NCI-H69 (cell line): ENCODE measurements at regions not wholly inside any gene's neighbourhood (a gene's known extent, or its start where the extent isn't known, plus 50 kb on each side); places are given as distances from the start of the nearest gene placed in this dataset.

Experiments used
- DNase-seq: peaks from one replicate; lab custom pipeline; 2025; lab: John Stamatoyannopoulos, UW

DNA sequence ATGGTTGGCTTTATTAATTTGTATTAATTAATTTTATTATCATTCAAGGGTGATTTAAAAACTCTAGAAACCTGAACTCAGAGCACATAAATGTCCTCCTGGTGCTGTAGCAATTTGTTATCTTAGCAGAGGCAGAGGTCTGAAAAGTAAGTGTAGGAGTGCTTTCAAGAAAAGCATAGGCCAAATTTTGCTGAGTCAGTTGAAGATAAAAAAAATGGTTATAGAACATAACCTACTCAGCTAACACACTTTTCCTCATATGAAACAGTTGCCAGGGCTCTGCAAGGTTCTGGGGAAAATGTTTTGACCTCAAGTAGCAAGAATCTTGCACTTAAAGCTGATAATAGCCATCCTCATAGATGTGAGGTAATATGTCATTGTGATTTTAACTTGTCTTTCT is 53.5 kb upstream of the CHODL start:
- no peak for DNase-seq

DNA sequence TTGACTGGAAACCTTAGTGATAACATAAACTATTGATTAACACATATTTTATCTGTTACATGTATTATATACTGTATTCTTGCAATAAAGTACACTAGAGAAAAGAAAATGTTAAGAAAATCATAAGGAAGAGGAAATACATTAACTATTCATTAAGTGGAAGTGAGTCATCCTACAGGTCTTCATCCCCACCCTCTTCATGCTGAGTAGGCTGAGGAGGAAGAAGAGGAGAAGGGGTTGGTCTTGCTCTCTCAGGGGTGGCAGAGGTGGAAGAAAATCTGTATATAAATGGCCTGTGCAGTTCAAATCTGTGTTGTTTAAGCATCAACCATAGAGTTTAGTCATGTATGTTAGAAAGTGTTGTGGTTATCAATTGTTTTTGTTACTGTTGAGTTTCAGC is 66.1 kb upstream of the CHODL start:
- DNase-seq: no peak

DNA sequence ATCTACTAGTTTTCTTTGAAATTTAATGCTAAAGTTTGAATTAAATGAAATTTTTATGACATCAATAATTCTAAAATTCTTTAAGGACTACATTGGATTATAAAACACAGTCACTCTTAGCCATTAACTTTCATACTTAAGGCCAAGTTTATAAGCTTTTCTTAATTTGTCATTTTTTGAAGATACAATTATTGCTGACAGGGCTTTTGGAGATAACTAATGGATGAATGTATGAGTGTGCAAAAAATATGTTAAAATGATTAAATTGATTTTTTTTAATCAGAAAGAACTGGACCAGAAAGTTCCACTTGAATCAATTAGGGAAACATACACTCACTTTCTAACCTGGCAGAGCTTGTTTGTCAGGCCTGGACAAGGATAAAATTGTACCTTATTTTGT is 70.3 kb upstream of the CHODL start:
- no peak for DNase-seq

GRCh38 chr21:18170829-18171228 is 73.8 kb upstream of the CHODL start:
- no peak for DNase-seq

- no peak for DNase-seq
Measured at GRCh38 chr21:18170221-18170620, 74.4 kb upstream of the CHODL start.

- DNase-seq: no peak
Measured at GRCh38 chr21:18168108-18168507, 76.5 kb upstream of the CHODL start.

DNA sequence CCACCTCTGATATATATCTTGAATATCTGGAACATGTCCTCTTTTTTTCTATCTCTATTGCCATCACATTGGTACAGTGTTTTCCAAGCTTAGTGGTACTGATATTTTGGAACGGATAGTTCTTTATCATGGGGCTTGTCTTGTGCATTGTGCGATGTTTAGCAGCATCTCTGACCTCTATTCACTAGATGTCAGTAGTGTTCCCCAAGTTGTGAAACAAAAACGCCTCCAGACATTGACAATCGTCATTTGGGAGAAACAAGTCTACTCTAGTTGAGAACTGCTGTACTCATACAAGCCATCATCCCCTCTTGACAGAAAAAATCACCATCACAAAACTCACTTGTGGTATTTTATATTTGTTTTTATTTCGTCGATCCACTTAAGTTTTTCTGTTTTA is 79.7 kb upstream of the CHODL start:
- DNase-seq: peak; percentile 23

- no peak for DNase-seq
Measured at GRCh38 chr21:18164483-18164882, 80.2 kb upstream of the CHODL start.

- DNase-seq: peak; percentile 72
Measured at GRCh38 chr21:18163956-18164355, 80.7 kb upstream of the CHODL start.

DNA sequence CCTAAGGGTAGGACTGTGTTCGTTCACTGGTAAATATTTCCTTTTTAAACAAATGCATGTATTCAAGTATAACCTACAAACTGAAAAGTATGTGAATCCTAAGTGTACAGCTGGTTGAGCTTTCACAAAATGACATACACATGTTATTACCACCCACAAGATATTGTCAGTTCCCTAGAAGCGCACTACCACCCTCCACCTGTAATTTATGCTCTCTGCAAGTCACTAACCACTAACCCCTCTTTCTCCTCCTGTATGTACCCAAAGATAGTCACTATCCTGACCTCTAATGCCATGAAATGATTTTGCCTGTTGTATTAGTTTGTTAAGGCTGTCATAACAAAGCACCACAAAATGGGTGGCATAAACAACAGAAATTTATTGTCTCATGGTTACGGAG is 82.8 kb upstream of the CHODL start:
- peak; percentile 18 for DNase-seq

DNA sequence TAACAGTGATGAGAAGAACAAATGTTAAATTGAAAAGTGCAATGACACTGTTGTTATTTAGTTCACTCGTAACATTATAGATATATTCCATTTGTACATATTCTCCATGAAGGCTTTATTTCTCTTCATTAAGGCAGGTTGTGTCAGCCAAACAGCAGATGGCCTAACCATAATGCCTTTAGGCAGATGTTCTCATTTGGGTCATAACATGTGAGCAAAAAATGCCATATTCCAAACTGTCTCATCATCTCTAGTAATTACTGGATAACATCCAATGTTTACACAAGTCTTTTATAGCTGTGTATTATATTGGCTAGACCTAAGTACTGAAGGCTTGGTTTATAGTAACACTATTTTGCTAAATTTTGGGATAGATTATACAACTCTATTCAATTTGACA is 87.2 kb upstream of the CHODL start:
- DNase-seq: peak; percentile 97

- no peak for DNase-seq
Measured at GRCh38 chr21:18155508-18156193, 89.0 kb upstream of the CHODL start.

- DNase-seq: peak; percentile 38
Measured at GRCh38 chr21:18153063-18153462, 91.6 kb upstream of the CHODL start.

GRCh38 chr21:18152371-18152770 is 92.3 kb upstream of the CHODL start:
- no peak for DNase-seq

- no peak for DNase-seq
Measured at GRCh38 chr21:18151046-18151445, 93.6 kb upstream of the CHODL start.

GRCh38 chr21:18148401-18148800 is 96.2 kb upstream of the CHODL start:
- no peak for DNase-seq

GRCh38 chr21:18147678-18148077 is 97.0 kb upstream of the CHODL start:
- DNase-seq: peak; percentile 52

DNA sequence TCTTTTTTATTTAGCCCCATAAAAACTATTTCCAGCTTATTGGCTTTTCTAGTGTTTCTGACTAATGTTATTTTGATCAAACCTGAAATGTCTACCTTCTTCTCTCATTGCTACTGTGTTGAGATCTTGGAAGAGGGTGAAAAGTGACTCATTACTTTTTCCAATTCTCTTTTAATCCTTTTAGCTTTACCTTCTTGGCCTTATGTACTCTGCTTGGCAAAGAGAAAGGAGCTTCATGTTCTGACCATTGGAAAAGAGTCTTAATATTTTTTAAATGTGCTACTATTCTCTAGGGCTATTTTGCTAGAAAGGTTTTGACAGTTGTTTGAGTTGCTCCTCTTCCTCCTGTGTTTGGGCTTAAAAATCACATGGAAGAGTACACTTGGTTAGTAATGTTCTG is 97.8 kb upstream of the CHODL start:
- DNase-seq: no peak

DNA sequence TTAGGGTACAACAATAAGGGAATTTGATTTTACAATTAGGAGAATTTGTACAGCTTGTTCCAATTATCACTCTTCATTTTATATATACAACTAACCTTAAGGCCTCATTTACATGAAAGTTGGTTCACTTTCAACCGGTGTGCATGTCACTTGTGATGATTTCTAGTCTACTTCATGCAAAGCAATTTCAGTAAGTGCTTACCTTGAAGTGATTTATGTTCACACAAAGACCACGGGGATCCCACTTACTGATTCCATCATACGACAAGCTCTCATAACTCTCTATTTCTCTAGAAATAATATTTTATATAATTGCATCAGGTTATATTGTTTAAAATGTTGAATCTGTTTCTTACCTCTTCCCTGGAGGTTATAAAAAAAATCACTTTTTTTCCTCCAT is 100.3 kb upstream of the CHODL start:
- DNase-seq: no peak

DNA sequence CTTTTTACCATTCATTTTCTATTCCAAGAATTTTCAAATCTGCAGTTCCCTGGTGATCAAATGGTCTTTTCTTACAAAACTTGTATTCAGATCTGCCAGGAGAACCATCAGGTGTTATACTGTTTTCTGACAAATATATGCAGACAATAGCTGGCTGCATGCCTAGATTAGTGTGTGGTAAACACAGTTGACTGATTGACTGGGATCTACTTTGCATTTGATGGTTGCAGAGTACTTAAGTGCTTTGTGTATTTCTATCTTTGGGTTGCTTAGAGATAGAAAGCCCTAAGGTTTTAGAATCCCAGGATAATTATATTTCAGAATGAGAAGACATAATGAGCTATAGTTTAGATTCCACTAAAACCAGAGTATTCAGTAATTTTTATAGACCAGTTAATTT is 102.0 kb upstream of the CHODL start:
- DNase-seq: peak; percentile 81

DNA sequence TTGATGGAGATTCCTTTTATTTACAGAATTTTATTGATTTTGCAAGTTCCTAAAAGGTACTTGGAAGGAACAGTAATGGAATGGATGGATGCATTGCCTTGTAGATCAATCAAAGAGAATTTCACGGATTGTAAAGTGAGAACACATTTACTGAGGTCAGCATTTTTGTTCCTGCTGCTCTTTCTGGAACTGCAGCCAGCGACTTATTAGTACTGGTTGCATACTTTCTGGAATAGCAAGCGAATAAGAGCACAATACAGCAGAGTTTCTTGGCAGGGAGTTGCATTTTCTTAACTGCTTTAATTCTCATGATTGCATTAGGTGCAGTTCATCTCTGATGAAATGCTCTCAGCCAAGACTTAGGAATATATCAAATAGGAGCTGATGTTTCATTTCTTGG is 106.1 kb upstream of the CHODL start:
- no peak for DNase-seq

DNA sequence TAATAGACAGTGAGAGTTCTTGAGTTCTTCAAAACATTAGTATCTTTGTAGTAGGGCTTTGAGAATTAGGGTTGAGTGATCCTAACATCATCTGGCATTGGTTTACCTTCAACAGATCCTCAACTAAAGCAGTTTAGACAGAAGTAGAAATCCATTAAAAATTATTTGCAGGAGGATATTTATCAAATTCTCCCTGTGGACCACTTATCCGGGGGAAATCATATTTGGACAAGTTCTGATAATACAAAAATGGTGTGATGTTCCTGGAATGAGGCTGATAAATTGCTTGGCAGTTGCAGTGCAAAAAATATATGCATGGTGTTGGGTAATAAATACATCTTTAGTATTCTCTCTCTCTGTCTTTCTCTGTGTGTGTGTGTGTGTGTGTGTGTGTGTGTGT is 115.1 kb upstream of the CHODL start:
- no peak for DNase-seq

GRCh38 chr21:18118566-18118965 is 126.1 kb upstream of the CHODL start:
- peak; percentile 56 for DNase-seq

- DNase-seq: peak; percentile 84
Measured at GRCh38 chr21:18117176-18117575, 127.5 kb upstream of the CHODL start.

- peak; percentile 19 for DNase-seq
Measured at GRCh38 chr21:18114810-18115209, 129.8 kb upstream of the CHODL start.
